ENCODE measurements at regions not wholly inside any gene's neighbourhood (a gene's known extent, or its start where the extent isn't known, plus 50 kb on each side); places are given as distances from the start of the nearest gene placed in this dataset.

GRCh38 chr4:129707949-129708348 lies 612.0 kb downstream of the C4orf33 start:
- no peaks in the 10 kb centered on the region for H3K27me3 ChIP-seq (ENCODE audit: insufficient read depth, low read length)
- no peak overlapping the region for H2AFZ ChIP-seq (ENCODE audit: low read length)
- no peak overlapping the region for H3K27ac ChIP-seq (ENCODE audit: low read depth, low read length)
- no peak for DNase-seq (ENCODE audit: insufficient read length, low spot score, missing footprints)
- H3K36me3 ChIP-seq (ENCODE audit: insufficient read depth, low read length): no peaks in the 10 kb centered on the region
- H4K20me1 ChIP-seq (ENCODE audit: insufficient read depth, low read length): no peaks in the 10 kb centered on the region
- no peak for TF ChIP-seq CTCF (IDR thresholded peaks at IDR 0.05; ENCODE audit: extremely low read depth, low read depth, low read length)
- no peaks in the 10 kb centered on the region for H3K79me2 ChIP-seq (ENCODE audit: insufficient read depth, low read length)
- H3K4me2 ChIP-seq (ENCODE audit: insufficient read depth, low read length): no peak overlapping the region
- no peak overlapping the region for H3K4me3 ChIP-seq (ENCODE audit: insufficient read depth, low read length)
- no peaks in the 10 kb centered on the region for H3K4me1 ChIP-seq (ENCODE audit: insufficient read depth, low read length)
- no peaks in the 10 kb centered on the region for H3K9me3 ChIP-seq (ENCODE audit: low read depth, low read length)

- DNase-seq (ENCODE audit: insufficient read length, low spot score, missing footprints): no peak
- Histone ChIP-seq H4K20me1 (ENCODE audit: insufficient read depth, low read length) (no peaks in the 10 kb centered on the region), H3K9me3 (ENCODE audit: low read depth, low read length) (no peaks in the 10 kb centered on the region), H3K27me3 (ENCODE audit: insufficient read depth, low read length) (no peaks in the 10 kb centered on the region), H3K36me3 (ENCODE audit: insufficient read depth, low read length) (no peaks in the 10 kb centered on the region), H2AFZ (ENCODE audit: low read length) (no peak overlapping the region), H3K4me1 (ENCODE audit: insufficient read depth, low read length) (no peaks in the 10 kb centered on the region), H3K4me2 (ENCODE audit: insufficient read depth, low read length) (no peak overlapping the region), H3K27ac (ENCODE audit: low read depth, low read length) (no peak overlapping the region), H3K79me2 (ENCODE audit: insufficient read depth, low read length) (no peaks in the 10 kb centered on the region), H3K4me3 (ENCODE audit: insufficient read depth, low read length) (no peak overlapping the region)
- no peak for TF ChIP-seq CTCF (IDR thresholded peaks at IDR 0.05; ENCODE audit: extremely low read depth, low read depth, low read length)
Observed at GRCh38 chr4:129708784-129709183, 612.8 kb downstream of the C4orf33 start.

GRCh38 chr4:129738175-129738574 lies 642.2 kb downstream of the C4orf33 start:
- Histone ChIP-seq H3K4me3 (ENCODE audit: insufficient read depth, low read length) (no peak overlapping the region), H3K36me3 (ENCODE audit: insufficient read depth, low read length) (no peaks in the 10 kb centered on the region), H3K4me1 (ENCODE audit: insufficient read depth, low read length) (no peaks in the 10 kb centered on the region), H3K79me2 (ENCODE audit: insufficient read depth, low read length) (no peaks in the 10 kb centered on the region), H3K4me2 (ENCODE audit: insufficient read depth, low read length) (no peak overlapping the region), H4K20me1 (ENCODE audit: insufficient read depth, low read length) (no peaks in the 10 kb centered on the region), H3K27ac (ENCODE audit: low read depth, low read length) (no peak overlapping the region), H3K9me3 (ENCODE audit: low read depth, low read length) (peaks cover 5% of the 10 kb centered on the region), H3K27me3 (ENCODE audit: insufficient read depth, low read length) (no peaks in the 10 kb centered on the region), H2AFZ (ENCODE audit: low read length) (no peak overlapping the region)
- no peak for DNase-seq (ENCODE audit: insufficient read length, low spot score, missing footprints)
- no peak for TF ChIP-seq CTCF (IDR thresholded peaks at IDR 0.05; ENCODE audit: extremely low read depth, low read depth, low read length)

GRCh38 chr4:129747756-129748155 lies 651.8 kb downstream of the C4orf33 start:
- Histone ChIP-seq H3K27ac (ENCODE audit: low read depth, low read length) (no peak overlapping the region), H3K4me3 (ENCODE audit: insufficient read depth, low read length) (no peak overlapping the region), H3K4me1 (ENCODE audit: insufficient read depth, low read length) (no peaks in the 10 kb centered on the region), H2AFZ (ENCODE audit: low read length) (no peak overlapping the region), H3K27me3 (ENCODE audit: insufficient read depth, low read length) (no peaks in the 10 kb centered on the region), H3K9me3 (ENCODE audit: low read depth, low read length) (no peaks in the 10 kb centered on the region), H4K20me1 (ENCODE audit: insufficient read depth, low read length) (no peaks in the 10 kb centered on the region), H3K79me2 (ENCODE audit: insufficient read depth, low read length) (no peaks in the 10 kb centered on the region), H3K4me2 (ENCODE audit: insufficient read depth, low read length) (no peak overlapping the region), H3K36me3 (ENCODE audit: insufficient read depth, low read length) (no peaks in the 10 kb centered on the region)
- no peak for TF ChIP-seq CTCF (IDR thresholded peaks at IDR 0.05; ENCODE audit: extremely low read depth, low read depth, low read length)
- DNase-seq (ENCODE audit: insufficient read length, low spot score, missing footprints): no peak
